ENCODE measurements at regions not wholly inside any gene's neighbourhood (a gene's known extent, or its start where the extent isn't known, plus 50 kb on each side); places are given as distances from the start of the nearest gene placed in this dataset.
"Not testable (repeated sequence)": the region's sequence is repeated elsewhere in the genome, so short reads cannot be mapped to it uniquely, and the experiment has no call there.

GRCh38 chr7:106459397-106460072, 174.8 kb upstream of the NAMPT start:
- intact Hi-C loops (cut with DNase I, micrococcal nuclease) = no loop called here
- POLR2A ChIA-PET = no interaction called here
- DNase-seq (no peak), ATAC-seq (no peak)
- CTCF ChIA-PET = no interaction called here
- H3K27ac Mint-ChIP-seq = peak overlapping the region; percentile 4
- H3K27me3 Mint-ChIP-seq = no peaks in the 10 kb centered on the region
- peaks cover 36% of the 10 kb centered on the region for H3K4me1 Mint-ChIP-seq
- H3K36me3 Mint-ChIP-seq (ENCODE audit: low read depth) = peaks cover 10% of the 10 kb centered on the region
- peaks cover 16% of the 10 kb centered on the region for H3K9me3 Mint-ChIP-seq (ENCODE audit: low read depth)
- H3K4me3 Mint-ChIP-seq = no peak overlapping the region

GRCh38 chr7:106457678-106458077, 172.9 kb upstream of the NAMPT start:
- CTCF ChIA-PET = interaction anchor here (0.7 to 1.3 kb wide), 2 partner anchors 279 to 589 kb away, joined by 3 to 4 read pairs; no protein-coding TSS in a partner anchor
- POLR2A ChIA-PET = no interaction called here
- H3K9me3 Mint-ChIP-seq (ENCODE audit: low read depth) = peaks cover 19% of the 10 kb centered on the region
- no peak overlapping the region for H3K4me3 Mint-ChIP-seq
- H3K36me3 Mint-ChIP-seq (ENCODE audit: low read depth) = peaks cover 10% of the 10 kb centered on the region
- no peak overlapping the region for H3K27ac Mint-ChIP-seq
- no peaks in the 10 kb centered on the region for H3K27me3 Mint-ChIP-seq
- intact Hi-C loops (cut with DNase I, micrococcal nuclease) = no loop called here
- ATAC-seq (no peak), DNase-seq (no peak)
- H3K4me1 Mint-ChIP-seq = peaks cover 24% of the 10 kb centered on the region

DNA sequence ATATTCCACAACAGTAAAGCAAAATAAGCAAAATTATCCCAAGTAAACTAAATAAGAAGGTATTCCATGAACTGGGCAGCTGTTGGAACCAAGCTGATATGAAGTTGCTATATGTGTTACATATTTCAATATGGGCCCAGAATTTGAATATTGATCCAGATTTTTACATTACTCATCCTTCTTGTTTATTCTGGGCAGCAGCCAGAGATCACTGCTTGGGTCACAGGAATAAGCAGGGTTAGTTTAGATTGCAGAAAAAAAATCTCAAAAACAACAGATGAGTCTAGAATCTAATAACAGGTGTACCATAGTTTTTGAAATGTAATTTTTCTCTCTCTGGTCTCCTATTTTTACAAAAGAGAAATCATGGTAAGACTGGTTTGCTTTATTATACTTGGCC, 171.5 kb upstream of the NAMPT start:
- Mint-ChIP-seq H3K9me3 (ENCODE audit: low read depth) (peaks cover 27% of the 10 kb centered on the region), H3K4me1 (peaks cover 11% of the 10 kb centered on the region), H3K27me3 (no peaks in the 10 kb centered on the region), H3K27ac (no peak overlapping the region), H3K36me3 (ENCODE audit: low read depth) (peaks cover 11% of the 10 kb centered on the region), H3K4me3 (no peak overlapping the region)
- CTCF ChIA-PET = interaction anchor here (0.6 kb wide), 1 partner anchor 93 kb away, joined by 3 read pairs; no protein-coding TSS in a partner anchor
- POLR2A ChIA-PET = no interaction called here
- ATAC-seq (no peak), DNase-seq (no peak)
- intact Hi-C loops (cut with DNase I, micrococcal nuclease) = no loop called here

- Mint-ChIP-seq H3K4me3 (no peak overlapping the region), H3K27ac (no peak overlapping the region), H3K4me1 (peaks cover 15% of the 10 kb centered on the region), H3K36me3 (ENCODE audit: low read depth) (peaks cover 12% of the 10 kb centered on the region), H3K27me3 (peaks cover 12% of the 10 kb centered on the region), H3K9me3 (ENCODE audit: low read depth) (peaks cover 30% of the 10 kb centered on the region)
- ATAC-seq = no peak
- no peak for DNase-seq
- POLR2A ChIA-PET = no interaction called here
- intact Hi-C loops (cut with DNase I, micrococcal nuclease) = no loop called here
- CTCF ChIA-PET = no interaction called here
Observed at GRCh38 chr7:106452031-106452851, 167.5 kb upstream of the NAMPT start.

DNA sequence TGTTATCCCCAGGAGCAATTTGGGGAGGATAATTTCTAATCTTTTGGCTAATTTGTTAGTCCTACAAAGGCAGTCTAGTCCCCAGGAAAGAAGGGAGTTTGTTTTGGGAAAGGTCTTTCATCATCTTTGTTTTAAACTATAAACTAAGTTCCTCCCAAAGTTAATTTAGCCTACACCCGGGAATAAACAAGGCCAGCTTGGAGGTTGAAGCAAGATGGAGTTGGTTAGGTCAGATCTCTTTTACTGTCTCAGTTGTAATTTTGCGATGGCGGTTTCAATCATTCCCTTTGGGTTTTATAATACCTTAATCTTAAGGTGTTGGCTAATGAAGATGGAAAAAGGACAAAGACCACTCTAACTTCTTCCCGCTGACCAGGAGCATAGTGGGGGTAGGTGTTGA, 166.4 kb upstream of the NAMPT start:
- Mint-ChIP-seq H3K36me3 (ENCODE audit: low read depth) (peaks cover 12% of the 10 kb centered on the region), H3K4me1 (peaks cover 15% of the 10 kb centered on the region), H3K4me3 (no peak overlapping the region), H3K27me3 (peaks cover 14% of the 10 kb centered on the region), H3K27ac (no peak overlapping the region), H3K9me3 (ENCODE audit: low read depth) (peaks cover 29% of the 10 kb centered on the region)
- ChIA-PET CTCF (interaction anchor here (1.4 kb wide), 1 partner anchor 26 kb away, joined by 4 read pairs; no protein-coding TSS in a partner anchor), POLR2A (no interaction called here)
- no peak for DNase-seq
- intact Hi-C loops (cut with DNase I, micrococcal nuclease) = no loop called here
- ATAC-seq = no peak

DNA sequence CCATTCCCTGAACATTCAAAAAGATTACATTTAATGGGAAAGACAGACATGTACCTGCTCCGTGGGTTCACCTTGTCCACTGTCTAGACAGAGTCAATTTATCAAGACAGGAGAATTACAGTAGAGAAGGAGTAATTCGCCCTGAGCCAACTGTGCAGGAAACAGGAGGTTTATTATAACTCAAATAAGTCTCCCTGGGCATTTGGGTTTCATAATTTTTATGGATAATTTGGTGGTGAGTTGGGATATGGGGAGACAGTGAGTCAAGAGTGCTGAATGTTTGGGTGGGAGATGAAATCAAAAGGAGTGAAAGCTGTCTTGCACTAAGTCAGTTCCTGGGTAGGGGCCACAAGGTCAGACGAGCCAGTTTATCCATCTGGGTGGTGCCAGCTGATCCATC, 165.9 kb upstream of the NAMPT start:
- DNase-seq (no peak), ATAC-seq (no peak)
- peaks cover 12% of the 10 kb centered on the region for H3K36me3 Mint-ChIP-seq (ENCODE audit: low read depth)
- peaks cover 14% of the 10 kb centered on the region for H3K27me3 Mint-ChIP-seq
- peaks cover 28% of the 10 kb centered on the region for H3K9me3 Mint-ChIP-seq (ENCODE audit: low read depth)
- POLR2A ChIA-PET = no interaction called here
- CTCF ChIA-PET = interaction anchor here (1.4 kb wide), 1 partner anchor 25 kb away, joined by 4 read pairs; no protein-coding TSS in a partner anchor
- H3K4me3 Mint-ChIP-seq = no peak overlapping the region
- no peak overlapping the region for H3K27ac Mint-ChIP-seq
- peaks cover 15% of the 10 kb centered on the region for H3K4me1 Mint-ChIP-seq
- intact Hi-C loops (cut with DNase I, micrococcal nuclease) = no loop called here

DNA sequence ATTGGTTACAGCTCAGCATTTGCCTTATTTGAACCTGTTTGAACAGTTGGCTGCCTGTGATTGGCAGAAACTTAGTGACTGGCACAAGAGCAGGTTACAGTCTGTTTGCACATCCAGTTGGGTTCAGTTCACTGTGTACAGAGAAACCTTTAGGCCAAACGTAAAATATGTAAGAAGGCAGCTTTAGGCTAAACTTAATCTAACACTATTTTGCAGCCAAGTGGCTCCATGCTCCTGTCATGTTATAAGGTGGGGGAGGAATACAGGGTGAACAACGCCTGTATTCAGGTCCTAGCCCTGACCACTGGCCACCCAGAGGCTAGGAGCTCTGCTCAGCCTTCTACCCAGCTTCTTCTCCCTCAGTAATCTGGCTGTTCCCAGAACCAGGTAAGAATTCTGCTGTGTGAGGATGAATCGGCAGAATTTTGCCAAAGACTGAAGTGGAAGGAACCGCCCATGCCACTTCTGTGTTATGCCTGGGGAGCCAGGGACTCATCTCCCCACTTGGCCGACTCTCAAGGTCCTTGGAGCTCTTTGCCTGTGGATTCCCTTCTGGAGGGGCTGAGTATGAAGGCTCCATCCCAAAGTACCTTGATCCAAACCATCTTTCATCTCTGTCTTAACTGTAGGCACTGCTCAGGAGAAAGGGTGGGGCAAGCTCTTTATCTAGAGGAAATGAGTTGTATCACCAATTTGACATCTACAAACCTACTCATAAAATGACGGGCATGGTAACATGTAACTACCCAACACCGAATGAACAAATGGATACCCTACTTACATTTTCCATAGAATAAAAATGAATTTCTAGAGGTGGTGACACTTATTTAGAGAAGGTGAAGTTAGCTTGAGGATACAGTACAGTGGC, 164.4 kb upstream of the NAMPT start:
- CTCF ChIA-PET = interaction anchor here (0.6 to 2.4 kb wide), 6 partner anchors 13 to 486 kb away, joined by 3 to 18 read pairs (median 3); partner anchors contain the start of genes CDHR3 and NAMPT
- H3K4me3 Mint-ChIP-seq = no peak overlapping the region
- peak overlapping the region; percentile 49 for H3K27ac Mint-ChIP-seq

DNA sequence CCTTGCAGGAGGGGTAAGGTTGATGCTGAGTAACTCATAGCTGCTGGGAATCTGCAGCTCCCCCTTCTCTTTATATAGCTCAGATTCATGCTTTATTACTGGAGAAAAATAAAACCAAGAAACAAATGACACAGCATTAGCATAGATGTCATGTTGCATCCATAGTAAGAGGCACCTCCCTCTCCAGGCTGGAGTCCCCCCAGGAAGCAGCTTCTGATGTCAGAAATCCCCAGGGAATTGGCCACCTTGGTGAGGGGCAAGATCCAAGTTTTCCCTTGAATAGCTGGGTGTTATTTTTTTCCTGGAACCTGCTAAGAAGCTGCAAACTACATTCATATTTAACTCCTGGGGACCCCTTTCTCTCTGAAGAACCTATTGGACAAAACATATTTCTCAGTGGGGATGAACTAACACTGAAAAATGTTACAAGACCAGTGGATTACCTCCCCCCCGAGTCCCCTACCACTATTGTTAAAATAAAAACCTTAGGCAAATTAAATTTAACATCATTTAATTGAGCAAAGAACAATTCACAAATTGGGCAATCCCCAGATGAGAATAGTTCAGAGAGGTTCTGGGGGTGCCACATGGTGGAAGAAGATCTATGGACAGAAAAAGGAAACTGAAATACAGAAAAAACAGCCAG, 163.7 kb upstream of the NAMPT start:
- peaks cover 26% of the 10 kb centered on the region for H3K27me3 Mint-ChIP-seq
- ATAC-seq = peak; percentile 31
- DNase-seq = no peak
- H3K4me3 Mint-ChIP-seq = no peak overlapping the region
- H3K27ac Mint-ChIP-seq = no peak overlapping the region
- H3K4me1 Mint-ChIP-seq = peaks cover 15% of the 10 kb centered on the region
- ChIA-PET POLR2A (interaction anchor here (0.6 to 1.0 kb wide), 2 partner anchors 163 to 164 kb away, joined by 3 read pairs; partner anchors contain the start of gene NAMPT), CTCF (interaction anchor here (0.6 to 2.4 kb wide), 4 partner anchors 13 to 33 kb away, joined by 3 to 18 read pairs (median 3); no protein-coding TSS in a partner anchor)
- intact Hi-C loops (cut with DNase I, micrococcal nuclease) = no loop called here
- H3K36me3 Mint-ChIP-seq (ENCODE audit: low read depth) = peaks cover 12% of the 10 kb centered on the region
- peaks cover 26% of the 10 kb centered on the region for H3K9me3 Mint-ChIP-seq (ENCODE audit: low read depth)

More for the DNA sequence above, 164.4 kb upstream of the NAMPT start:
- peaks cover 24% of the 10 kb centered on the region for H3K27me3 Mint-ChIP-seq
- DNase-seq (no peak), ATAC-seq (peak; percentile 90)
- POLR2A ChIA-PET = interaction anchor here (1.0 to 1.2 kb wide), 2 partner anchors 104 to 164 kb away, joined by 3 to 4 read pairs; partner anchors contain the start of gene NAMPT
- H3K4me1 Mint-ChIP-seq = peaks cover 15% of the 10 kb centered on the region
- peaks cover 12% of the 10 kb centered on the region for H3K36me3 Mint-ChIP-seq (ENCODE audit: low read depth)
- H3K9me3 Mint-ChIP-seq (ENCODE audit: low read depth) = peaks cover 28% of the 10 kb centered on the region
- intact Hi-C loops (cut with DNase I, micrococcal nuclease) = no loop called here

DNA sequence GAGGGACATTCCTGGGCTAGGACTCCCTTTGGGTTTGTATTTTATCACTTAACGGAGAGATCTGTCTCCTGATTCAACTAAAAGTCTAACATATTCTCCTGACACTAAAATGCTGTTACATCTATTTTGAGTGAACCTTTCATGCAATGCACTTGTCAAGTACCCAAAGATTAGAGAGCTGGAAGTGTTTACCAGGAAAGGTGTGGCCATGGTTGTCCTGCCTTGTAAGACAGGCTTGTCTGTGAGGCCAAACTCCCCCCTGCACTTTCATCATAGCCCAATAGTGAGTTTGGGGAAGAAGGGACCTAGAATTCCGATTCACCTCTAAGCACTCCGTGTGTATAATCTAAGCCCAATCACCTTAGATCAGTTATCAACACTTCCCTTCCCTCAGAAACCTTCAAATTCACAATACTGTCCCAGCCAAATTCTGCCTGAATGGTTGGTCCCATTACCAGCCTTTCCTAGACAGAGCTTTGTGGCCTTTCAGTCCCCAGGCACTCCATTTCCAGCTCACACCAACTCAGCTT, 162.6 kb upstream of the NAMPT start:
- DNase-seq = no peak
- POLR2A ChIA-PET = no interaction called here
- Mint-ChIP-seq H3K27me3 (peaks cover 35% of the 10 kb centered on the region), H3K9me3 (ENCODE audit: low read depth) (peaks cover 22% of the 10 kb centered on the region), H3K4me1 (peaks cover 15% of the 10 kb centered on the region), H3K4me3 (no peak overlapping the region), H3K27ac (no peak overlapping the region), H3K36me3 (ENCODE audit: low read depth) (peaks cover 12% of the 10 kb centered on the region)
- CTCF ChIA-PET = interaction anchor here (2.4 kb wide), 1 partner anchor 15 kb away, joined by 18 read pairs; no protein-coding TSS in a partner anchor
- ATAC-seq = no peak
- intact Hi-C loops (cut with DNase I, micrococcal nuclease) = no loop called here

GRCh38 chr7:106445366-106445765, 160.6 kb upstream of the NAMPT start:
- DNase-seq, POLR2A ChIA-PET: not testable (repeated sequence)
- peaks cover 14% of the 10 kb centered on the region for H3K4me1 Mint-ChIP-seq

More at GRCh38 chr7:106445366-106445765, 160.6 kb upstream of the NAMPT start:
- H3K27ac Mint-ChIP-seq; CTCF ChIA-PET; H3K4me3 Mint-ChIP-seq; H3K36me3 Mint-ChIP-seq (ENCODE audit: low read depth); intact Hi-C loops (cut with DNase I, micrococcal nuclease); ATAC-seq: not testable (repeated sequence)
- H3K9me3 Mint-ChIP-seq (ENCODE audit: low read depth) = peaks cover 12% of the 10 kb centered on the region
- peaks cover 48% of the 10 kb centered on the region for H3K27me3 Mint-ChIP-seq

Measured in activated CD4-positive, alpha-beta T cell treated with anti-CD3 and anti-CD28 coated beads for 36 hours (primary cell).